GM12801 (cell line): ENCODE measurements at regions not wholly inside any gene's neighbourhood (a gene's known extent, or its start where the extent isn't known, plus 50 kb on each side); places are given as distances from the start of the nearest gene placed in this dataset.

Experiments
- CTCF ChIP-seq: IDR thresholded peaks from one replicate; pipeline ENCODE4 v1.5.1; 2011; ENCODE audit warnings: control low read depth; ENCODE audit not compliant: insufficient read length; ENCODE audit errors: extremely low read depth

GRCh38 chr20:52349806-52350205 lies 158.2 kb upstream of the ZFP64 start:
- TF ChIP-seq CTCF = no peak

GRCh38 chr20:52348434-52348833 lies 156.9 kb upstream of the ZFP64 start:
- no peak for TF ChIP-seq CTCF

GRCh38 chr20:52346797-52347196 lies 155.2 kb upstream of the ZFP64 start:
- no peak for TF ChIP-seq CTCF

- no peak for TF ChIP-seq CTCF
Measured at GRCh38 chr20:52342913-52343312, 151.3 kb upstream of the ZFP64 start.

GRCh38 chr20:52340036-52340634 lies 148.6 kb upstream of the ZFP64 start:
- no peak for TF ChIP-seq CTCF

- no peak for TF ChIP-seq CTCF
Measured at GRCh38 chr20:52332649-52333250, 141.2 kb upstream of the ZFP64 start.

- no peak for TF ChIP-seq CTCF
Measured at GRCh38 chr20:52332230-52332629, 140.7 kb upstream of the ZFP64 start.
